H7 (cell line): ENCODE measurements at regions not wholly inside any gene's neighbourhood (a gene's known extent, or its start where the extent isn't known, plus 50 kb on each side); places are given as distances from the start of the nearest gene placed in this dataset.
"Not testable (repeated sequence)": the region's sequence is repeated elsewhere in the genome, so short reads cannot be mapped to it uniquely, and the experiment has no call there.

ENCODE experiments used
- DNase-seq: peaks from one replicate; pipeline ENCODE4 v3.0.0; 2012
- H3K27me3 ChIP-seq: 2 replicates; pipeline ENCODE4 v1.6.0; 2011; ENCODE audit warnings: mild to moderate bottlenecking, low read length; ENCODE audit not compliant: control insufficient read depth, insufficient read depth
- H3K36me3 ChIP-seq: replicated peaks from 2 replicates; pipeline ENCODE4 v1.5.1; 2011; ENCODE audit warnings: low read length; ENCODE audit not compliant: control insufficient read depth, insufficient read depth
- H3K4me3 ChIP-seq: 2 replicates; pipeline ENCODE4 v1.5.1; 2011; ENCODE audit warnings: low read depth, mild to moderate bottlenecking, control low read depth, low read length, moderate library complexity; ENCODE audit not compliant: insufficient read depth

DNA sequence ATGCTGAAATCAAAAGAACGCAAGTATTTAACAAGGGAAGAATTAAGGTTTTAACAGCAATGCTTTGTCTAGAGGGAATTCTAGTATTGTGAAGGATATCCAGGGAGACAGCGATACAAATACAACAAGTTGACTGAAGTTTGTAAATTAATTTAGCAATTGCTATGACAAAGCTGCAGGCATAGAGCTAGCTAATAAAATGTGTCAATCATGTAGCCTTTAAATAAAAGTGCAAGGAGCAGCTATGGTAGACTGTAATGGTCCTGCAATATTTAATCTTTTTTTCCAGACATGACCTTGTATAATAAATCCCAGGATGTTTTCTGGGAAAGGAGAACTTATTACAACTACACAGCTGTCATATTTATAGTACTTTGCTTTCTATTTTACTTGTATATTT lies 779.3 kb downstream of the SLITRK5 start:
- DNase-seq, result no peak
- Histone ChIP-seq H3K36me3 (no peaks in the 10 kb centered on the region), H3K4me3 (no peak overlapping the region), H3K27me3 (no peaks in the 10 kb centered on the region)

DNA sequence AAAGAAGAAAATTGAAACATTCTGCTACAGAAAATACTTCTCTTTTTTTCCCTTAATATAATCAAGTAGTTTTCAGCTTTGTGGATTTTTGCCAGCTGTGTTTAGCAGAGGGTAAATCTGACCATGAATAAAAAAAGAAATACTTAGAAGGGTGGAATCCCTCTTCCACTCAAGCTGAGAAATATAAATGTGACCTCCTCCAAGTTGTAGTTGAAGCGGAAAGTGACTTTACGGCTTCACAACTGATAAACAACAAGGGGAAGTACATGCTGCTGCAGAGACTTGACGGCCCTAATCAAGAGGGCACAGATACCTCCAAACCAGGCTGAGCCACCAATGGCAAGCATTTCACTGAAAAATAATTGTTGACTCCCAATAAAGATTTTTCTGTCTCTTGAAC lies 785.0 kb downstream of the SLITRK5 start:
- no peak for DNase-seq
- Histone ChIP-seq H3K36me3 (no peaks in the 10 kb centered on the region), H3K4me3 (no peak overlapping the region), H3K27me3 (no peaks in the 10 kb centered on the region)

- H3K36me3 ChIP-seq, result no peaks in the 10 kb centered on the region
- H3K27me3 ChIP-seq, result no peaks in the 10 kb centered on the region
- H3K4me3 ChIP-seq, result no peak overlapping the region
- no peak for DNase-seq
Measured at GRCh38 chr13:88459331-88459730, 788.2 kb downstream of the SLITRK5 start.

DNA sequence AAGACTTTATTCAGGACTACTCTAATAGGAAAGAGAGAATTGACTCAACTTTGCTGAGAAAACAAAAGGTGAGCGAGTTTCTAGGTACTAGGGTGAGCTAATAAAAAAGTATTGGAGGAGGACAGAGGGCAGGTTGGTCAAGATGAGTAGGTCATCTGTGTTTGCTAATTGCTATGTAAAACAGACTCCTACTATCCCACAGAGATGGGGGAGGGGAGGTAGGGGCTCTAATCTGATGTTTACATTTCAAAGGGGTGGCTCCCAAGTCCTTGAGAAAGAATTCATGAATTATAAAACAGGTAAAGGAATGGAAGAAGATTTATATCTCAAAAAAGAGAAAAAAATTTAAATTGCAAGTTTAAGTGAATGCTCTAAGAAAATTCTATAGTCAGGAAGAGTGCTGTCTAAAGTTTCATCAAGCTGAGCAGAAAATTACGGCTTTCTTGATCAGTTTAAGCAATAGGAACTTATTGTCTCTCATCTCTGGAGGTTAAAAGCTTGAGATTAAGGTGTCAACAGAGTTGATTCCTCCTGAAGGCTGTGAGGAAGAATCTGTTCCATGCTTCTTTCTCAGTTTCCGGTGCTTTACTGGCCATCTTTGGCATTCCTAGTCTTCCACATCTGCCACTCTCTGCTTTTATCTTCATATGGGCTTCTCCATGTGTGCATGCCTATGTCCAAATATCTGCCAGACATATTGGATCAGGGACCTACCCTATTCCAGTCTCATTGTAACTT lies 790.3 kb downstream of the SLITRK5 start:
- peak; percentile 10 for DNase-seq
- no peak overlapping the region for H3K4me3 ChIP-seq
- no peaks in the 10 kb centered on the region for H3K36me3 ChIP-seq
- no peaks in the 10 kb centered on the region for H3K27me3 ChIP-seq

DNA sequence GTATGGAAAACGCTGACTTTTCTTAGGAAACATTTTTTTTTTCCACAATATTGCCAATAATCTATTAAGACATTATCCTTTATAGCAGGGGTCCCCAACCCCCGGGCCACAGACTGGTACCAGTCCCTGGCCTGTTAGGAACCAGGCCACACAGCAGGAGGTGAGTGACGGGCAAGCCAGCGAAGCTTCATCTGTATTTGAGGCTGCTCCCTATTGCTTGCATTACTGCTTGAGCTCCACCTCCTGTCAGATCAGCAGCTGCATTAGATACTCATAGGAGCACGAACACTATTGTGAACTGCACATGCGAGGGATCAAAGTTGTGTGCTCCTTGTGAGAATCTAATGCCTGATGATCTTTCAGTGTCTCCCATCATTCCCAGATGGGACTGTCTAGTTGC lies 793.7 kb downstream of the SLITRK5 start:
- H3K27me3 ChIP-seq, result no peaks in the 10 kb centered on the region

DNA sequence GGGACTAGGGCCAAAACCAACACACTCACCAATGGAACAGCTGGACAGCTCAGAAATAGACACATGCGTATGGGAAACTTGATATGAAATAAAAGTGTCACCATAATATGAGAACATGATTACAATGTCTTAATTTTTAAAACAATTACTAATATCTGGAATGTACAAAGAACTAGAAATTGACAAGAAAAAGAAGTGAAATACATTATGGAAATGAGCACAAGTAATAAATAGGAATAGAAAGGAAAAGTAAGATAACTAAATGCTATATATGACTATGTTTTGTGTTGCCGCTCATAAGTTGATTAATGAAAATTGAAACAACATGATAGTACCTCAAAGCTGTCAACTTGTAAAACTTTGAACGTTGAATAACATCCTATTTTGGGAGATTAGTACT lies 801.1 kb downstream of the SLITRK5 start:
- no peak for DNase-seq
- no peaks in the 10 kb centered on the region for H3K27me3 ChIP-seq
- no peak overlapping the region for H3K4me3 ChIP-seq
- no peaks in the 10 kb centered on the region for H3K36me3 ChIP-seq

More for the DNA sequence above, 793.7 kb downstream of the SLITRK5 start:
- DNase-seq, result no peak
- Histone ChIP-seq H3K36me3 (no peaks in the 10 kb centered on the region), H3K4me3 (no peak overlapping the region)

DNA sequence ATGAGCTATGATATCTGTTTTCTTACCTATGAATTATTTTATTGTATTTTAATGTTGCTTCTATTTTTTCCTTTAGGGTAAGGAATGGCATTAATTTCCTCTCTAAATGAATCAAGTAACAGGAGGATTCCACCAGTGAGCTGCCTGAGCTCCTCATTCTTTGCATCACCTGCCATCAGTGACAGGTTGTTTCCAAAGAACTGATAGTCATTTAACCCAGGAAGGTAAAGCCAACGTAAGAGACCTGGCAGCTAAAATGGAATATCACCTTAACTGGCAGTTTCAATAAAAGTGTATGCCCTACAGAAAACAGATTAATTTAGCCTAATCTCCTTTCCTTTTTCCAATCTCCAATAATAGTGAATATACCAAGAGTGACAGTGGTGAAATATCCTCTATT lies 812.0 kb downstream of the SLITRK5 start:
- DNase-seq, result no peak
- no peaks in the 10 kb centered on the region for H3K27me3 ChIP-seq
- no peak overlapping the region for H3K4me3 ChIP-seq
- H3K36me3 ChIP-seq, result no peaks in the 10 kb centered on the region

DNA sequence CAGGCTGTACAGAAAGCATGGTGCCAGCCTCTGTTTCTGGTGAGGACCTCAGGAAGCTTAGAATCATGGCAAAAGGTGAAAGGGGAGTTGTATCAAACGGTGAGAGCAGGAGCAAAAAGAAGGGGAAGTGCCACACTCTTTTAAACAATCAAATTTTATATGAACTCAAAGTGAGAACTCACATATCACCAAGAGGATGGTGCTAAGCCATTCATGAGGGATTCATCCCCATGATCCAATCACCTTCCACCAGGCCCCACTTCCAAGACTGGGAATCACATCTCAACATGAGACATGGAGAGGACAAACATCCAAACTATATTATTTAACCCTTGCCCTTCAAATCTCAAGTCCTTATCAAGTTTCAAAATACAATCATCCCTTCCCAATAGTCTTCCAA lies 836.7 kb downstream of the SLITRK5 start:
- Histone ChIP-seq H3K27me3 (no peaks in the 10 kb centered on the region), H3K36me3 (0 out of 2 replicates have a peak, but pooled peaks cover 1% of the 10 kb centered on the region), H3K4me3 (no peak overlapping the region)
- no peak for DNase-seq

DNA sequence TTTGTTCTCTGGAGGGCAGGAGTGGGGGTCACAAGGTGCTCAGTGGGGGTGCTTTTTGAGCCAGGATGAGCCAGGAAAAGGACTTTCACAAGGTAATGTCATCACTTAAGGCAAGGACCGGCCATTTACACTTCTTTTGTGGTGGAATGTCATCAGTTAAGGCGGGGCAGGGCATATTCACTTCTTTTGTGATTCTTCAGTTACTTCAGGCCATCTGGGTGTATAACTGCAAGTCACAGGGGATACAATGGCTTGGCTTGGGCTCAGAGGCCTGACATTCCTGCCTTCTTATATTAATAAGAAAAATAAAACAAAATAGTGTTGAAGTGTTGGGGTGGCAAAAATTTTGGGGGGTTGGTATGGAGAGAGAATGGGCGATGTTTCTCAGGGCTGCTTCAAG lies 841.8 kb downstream of the SLITRK5 start:
- H3K4me3 ChIP-seq, H3K27me3 ChIP-seq, H3K36me3 ChIP-seq, DNase-seq: not testable (repeated sequence)

- peak; percentile 17 for DNase-seq
- no peaks in the 10 kb centered on the region for H3K27me3 ChIP-seq
- no peak overlapping the region for H3K4me3 ChIP-seq
- no peaks in the 10 kb centered on the region for H3K36me3 ChIP-seq
Measured at GRCh38 chr13:88526186-88526852, 855.1 kb downstream of the SLITRK5 start.

DNA sequence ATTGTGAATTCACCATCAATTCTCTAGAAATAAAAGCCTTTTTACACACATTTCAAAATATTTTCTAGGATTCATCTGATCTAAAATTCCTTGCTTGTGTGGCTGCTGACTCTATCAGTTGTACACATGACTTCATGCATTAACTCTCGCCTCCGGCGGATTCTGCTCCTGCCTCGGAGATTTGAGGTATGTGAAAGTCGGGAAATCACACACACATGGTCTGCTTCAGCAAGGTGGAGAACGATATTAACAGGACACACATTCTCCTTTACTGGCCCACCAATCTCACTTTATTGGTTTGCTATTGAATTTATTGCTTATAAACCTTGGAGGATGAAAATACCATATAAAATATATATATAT lies 855.7 kb downstream of the SLITRK5 start:
- H3K4me3 ChIP-seq, result no peak overlapping the region
- no peaks in the 10 kb centered on the region for H3K36me3 ChIP-seq
- DNase-seq, result no peak
- H3K27me3 ChIP-seq, result no peaks in the 10 kb centered on the region

- no peaks in the 10 kb centered on the region for H3K36me3 ChIP-seq
- no peaks in the 10 kb centered on the region for H3K27me3 ChIP-seq
- no peak overlapping the region for H3K4me3 ChIP-seq
- no peak for DNase-seq
Measured at GRCh38 chr13:88541994-88542393, 870.8 kb downstream of the SLITRK5 start.

DNA sequence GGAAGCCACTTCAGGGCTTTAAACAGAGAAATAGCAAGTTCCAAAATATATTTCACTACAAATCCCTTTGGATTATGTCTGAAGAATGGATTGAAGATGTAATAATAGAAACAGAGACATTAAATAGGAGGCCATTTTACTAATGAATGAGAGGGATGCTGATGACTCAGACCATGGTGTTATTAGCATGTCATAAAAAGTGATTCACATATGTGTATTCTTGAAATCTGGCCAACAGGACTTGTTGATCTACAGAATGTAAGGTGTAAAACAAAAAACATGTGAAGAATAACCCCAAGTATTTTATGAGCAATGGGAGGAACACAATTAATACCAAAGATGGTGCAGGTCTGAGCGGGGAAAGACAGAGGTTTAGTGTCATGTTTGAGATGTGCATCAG lies 873.7 kb downstream of the SLITRK5 start:
- Histone ChIP-seq H3K36me3 (no peaks in the 10 kb centered on the region), H3K4me3 (no peak overlapping the region), H3K27me3 (no peaks in the 10 kb centered on the region)
- no peak for DNase-seq

DNA sequence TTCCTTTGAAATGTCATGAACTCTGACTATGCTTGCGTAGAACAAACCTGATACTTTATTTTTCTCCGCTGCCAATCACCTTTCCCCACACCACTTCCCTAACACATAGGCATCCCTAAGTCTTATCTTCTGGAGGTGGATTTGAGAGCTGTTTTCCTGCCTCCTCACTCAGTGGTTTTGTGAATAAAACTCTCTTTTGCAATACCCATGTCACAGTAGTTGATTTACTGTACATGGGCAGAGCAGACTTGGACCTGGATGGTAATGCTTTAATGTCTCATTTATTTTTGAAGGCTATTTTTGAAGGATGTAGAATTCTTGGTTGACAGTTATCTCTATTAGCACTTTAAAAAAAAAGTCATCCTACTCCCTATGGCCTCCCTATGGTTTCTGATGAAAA lies 881.8 kb downstream of the SLITRK5 start:
- no peaks in the 10 kb centered on the region for H3K27me3 ChIP-seq
- H3K4me3 ChIP-seq, result no peak overlapping the region
- DNase-seq, result no peak
- no peaks in the 10 kb centered on the region for H3K36me3 ChIP-seq

GRCh38 chr13:88565566-88565965 lies 894.4 kb downstream of the SLITRK5 start:
- Histone ChIP-seq H3K4me3 (no peak overlapping the region), H3K27me3 (no peaks in the 10 kb centered on the region), H3K36me3 (no peaks in the 10 kb centered on the region)
- no peak for DNase-seq
